Transverse colon (tissue), 4 donors: ENCODE measurements at regions not wholly inside any gene's neighbourhood (a gene's known extent, or its start where the extent isn't known, plus 50 kb on each side); places are given as distances from the start of the nearest gene placed in this dataset.

Experiments
- DNase-seq: peaks from one replicate; pipeline ENCODE4 v3.0.0-alpha.2; 2019
- H3K27ac ChIP-seq, 4 donors: fragments of 200-600 bp; sonication (generic); 2 replicates each; pipeline ENCODE4 v1.5.1; 2016 to 2018; ENCODE audit warnings: inconsistent platforms in 4 of 4
- H3K27me3 ChIP-seq: fragments of 200-600 bp; sonication (generic); 2 replicates; pipeline ENCODE4 v1.5.1; 2017; ENCODE audit warnings: inconsistent platforms
- H3K36me3 ChIP-seq, 4 donors: fragments of 200-600 bp; sonication (generic); 2 replicates each; pipeline ENCODE4 v1.5.1; 2017 to 2019; ENCODE audit warnings: inconsistent platforms in 4 of 4
- H3K4me1 ChIP-seq, 4 donors: fragments of 200-600 bp; sonication (generic); 2 replicates each; pipeline ENCODE4 v1.5.1; 2017 to 2020; ENCODE audit warnings: inconsistent platforms in 4 of 4
- H3K4me3 ChIP-seq, 4 donors: fragments of 200-600 bp; sonication (generic); 1 replicate in 1 of 4; 2 replicates in 3 of 4; pipeline versions ENCODE4 v1.5.1 to v1.6.1; 2017 to 2019; ENCODE audit warnings: inconsistent platforms in 4 of 4
- H3K9me3 ChIP-seq, 2 donors: fragments of 200-600 bp; sonication (generic); 2 replicates each; pipeline ENCODE4 v1.5.1; 2017 to 2019; ENCODE audit warnings: inconsistent platforms in 2 of 2
- CTCF ChIP-seq, 5 experiments: fragments of 200-600 bp in 3 of 5; fragments of 450-650 bp in 2 of 5; sonication (generic) in 3 of 5; IDR thresholded peaks; 1 replicate in 2 of 5; 2 replicates in 3 of 5; pipeline ENCODE4 v1.5.1; 2016 to 2017; ENCODE audit warnings: antibody characterized with exemption in 5 of 5, inconsistent platforms in 3 of 5, mild to moderate bottlenecking in 2 of 5, moderate library complexity in 1 of 5
- EP300 ChIP-seq: sonication (generic); formaldehyde crosslinking; IDR thresholded peaks from one replicate; pipeline ENCODE4 v1.6.1; 2017; ENCODE audit warnings: antibody characterized with exemption, low read depth
- POLR2A ChIP-seq: fragments of 450-650 bp; IDR thresholded peaks from one replicate; pipeline ENCODE4 v1.6.1; 2016; ENCODE audit warnings: antibody characterized with exemption, mild to moderate bottlenecking, moderate library complexity
- POLR2AphosphoS5 ChIP-seq, 3 donors: sonication (generic); formaldehyde crosslinking; IDR thresholded peaks; one replicate each; pipeline ENCODE4 v1.6.1; 2016; ENCODE audit warnings: antibody characterized with exemption in 3 of 3
- WGBS, 2 donors: methylation state at CpG; one replicate each; pipeline ENCODE4 v1.1.5; 2018; ENCODE audit warnings: low coverage in 1 of 2; 5-methylcytosine and 5-hydroxymethylcytosine counted together
- in situ Hi-C, 4 donors: fragments of 200-750 bp; cut with MboI; loops; one replicate each; pipeline versions ENCODE4 v1.15.0 to v1.15.1; 2017; ENCODE audit warnings: low sequenced_read_pairs in 3 of 4, low pct_ligation_motif_present in 1 of 4, low pct_unique_long_range_greater_than_20kb in 1 of 4
- intact Hi-C: fragments of 100-400 bp; cut with DNase I; formaldehyde crosslinking; loops from one replicate; pipeline ENCODE4 v1.15.1; 2023; ENCODE audit warnings: low total_unique reads

- in situ Hi-C loops (no loop called here), intact Hi-C loops (no loop called here)
- Histone ChIP-seq H3K27me3 (peaks cover 90% of the 10 kb centered on the region), H3K9me3 (no peaks in the 10 kb centered on the region), H3K27ac (no peak overlapping the region), H3K36me3 (no peaks in the 10 kb centered on the region), H3K4me3 (no peak overlapping the region), H3K4me1 (peaks cover 0 to 14% (median 4%) of the 10 kb centered on the region in 4 donors)
- no peak for TF ChIP-seq EP300
- no peak for DNase-seq
- WGBS, 2 donors = 28 to 42% methylated on average over 8 of the region's 8 CpGs
These were observed 90.7 kb downstream of the NR2F2 start for GRCh38 chr15:96421178-96421601.

DNA sequence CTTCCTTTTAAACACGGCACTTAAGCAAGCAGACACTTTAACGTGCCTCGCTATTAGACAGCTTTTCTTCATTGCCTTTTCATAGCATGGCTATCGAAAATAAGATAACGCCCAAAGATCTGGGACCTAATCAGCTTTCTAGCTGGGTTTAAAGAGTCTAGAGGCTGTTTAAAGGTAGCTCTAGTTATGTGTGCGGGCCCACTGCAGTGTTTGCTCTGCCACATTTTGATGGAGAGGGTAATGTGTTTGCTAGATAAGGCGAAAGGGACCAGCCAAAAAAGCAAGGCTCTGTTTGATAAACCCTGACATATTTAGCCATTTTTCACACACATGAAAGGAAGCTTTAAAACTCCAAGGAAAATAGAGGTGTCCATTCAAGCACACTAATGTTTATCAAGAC, 91.6 kb downstream of the NR2F2 start:
- TF ChIP-seq CTCF (IDR thresholded peaks at IDR 0.05) = no peak
- TF ChIP-seq EP300 = no peak
- TF ChIP-seq POLR2AphosphoS5 (IDR thresholded peaks at IDR 0.05) = no peak
- no peak for TF ChIP-seq POLR2A
- intact Hi-C loops = loop anchor here (2.0 kb wide), 1 partner anchor 47 kb away; no protein-coding TSS in a partner anchor
- Histone ChIP-seq H3K27me3 (peaks cover 80% of the 10 kb centered on the region), H3K9me3 (no peaks in the 10 kb centered on the region), H3K27ac (no peak overlapping the region), H3K4me1 (peaks cover 0 to 5% (median 0%) of the 10 kb centered on the region in 4 donors), H3K4me3 (no peak overlapping the region), H3K36me3 (no peaks in the 10 kb centered on the region)
- no peak for DNase-seq
- WGBS, 2 donors = 48 to 53% methylated on average over 7 of the region's 7 CpGs
- in situ Hi-C loops = no loop called here

DNA sequence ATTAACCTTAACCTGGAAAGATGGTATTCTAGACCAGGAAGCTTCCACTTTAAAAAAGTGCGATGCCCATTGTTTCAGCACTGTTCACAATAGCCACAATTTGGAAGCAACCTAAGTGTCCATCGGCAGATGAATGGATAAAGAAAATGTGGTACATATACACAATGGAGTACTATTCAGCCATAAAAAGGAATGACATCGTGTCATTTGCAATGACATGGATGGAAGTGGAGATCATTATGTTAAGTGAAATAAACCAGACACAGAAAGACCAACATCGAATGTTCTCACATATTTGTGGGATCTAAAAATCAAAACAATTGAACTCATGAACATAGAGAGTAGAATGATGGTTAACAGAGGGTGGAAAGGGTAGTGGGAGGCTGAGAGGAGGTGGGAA, 94.2 kb downstream of the NR2F2 start:
- no peak for DNase-seq
- Histone ChIP-seq H3K36me3 (no peaks in the 10 kb centered on the region), H3K27me3 (peaks cover 56% of the 10 kb centered on the region), H3K9me3 (no peaks in the 10 kb centered on the region), H3K27ac (no peak overlapping the region), H3K4me1 (no peaks in the 10 kb centered on the region), H3K4me3 (no peak overlapping the region)
- intact Hi-C loops (no loop called here), in situ Hi-C loops (no loop called here)
- TF ChIP-seq POLR2AphosphoS5 (IDR thresholded peaks at IDR 0.05) (no peak), EP300 (no peak), POLR2A (no peak), CTCF (IDR thresholded peaks at IDR 0.05) (no peak)
- WGBS, 2 donors = 81 to 82% methylated on average over 4 of the region's 4 CpGs

GRCh38 chr15:96428742-96429141, 98.2 kb downstream of the NR2F2 start:
- no peak for DNase-seq
- H3K4me1 ChIP-seq = no peaks in the 10 kb centered on the region
- in situ Hi-C loops = no loop called here
- no peak overlapping the region for H3K4me3 ChIP-seq
- H3K9me3 ChIP-seq = no peaks in the 10 kb centered on the region
- H3K27me3 ChIP-seq = peaks cover 23% of the 10 kb centered on the region
- no peak overlapping the region for H3K27ac ChIP-seq
- no peaks in the 10 kb centered on the region for H3K36me3 ChIP-seq
- no peak for TF ChIP-seq EP300
- no peak for TF ChIP-seq POLR2AphosphoS5 (IDR thresholded peaks at IDR 0.05)
- no peak for TF ChIP-seq POLR2A
- no peak for TF ChIP-seq CTCF (IDR thresholded peaks at IDR 0.05)
- intact Hi-C loops = no loop called here

DNA sequence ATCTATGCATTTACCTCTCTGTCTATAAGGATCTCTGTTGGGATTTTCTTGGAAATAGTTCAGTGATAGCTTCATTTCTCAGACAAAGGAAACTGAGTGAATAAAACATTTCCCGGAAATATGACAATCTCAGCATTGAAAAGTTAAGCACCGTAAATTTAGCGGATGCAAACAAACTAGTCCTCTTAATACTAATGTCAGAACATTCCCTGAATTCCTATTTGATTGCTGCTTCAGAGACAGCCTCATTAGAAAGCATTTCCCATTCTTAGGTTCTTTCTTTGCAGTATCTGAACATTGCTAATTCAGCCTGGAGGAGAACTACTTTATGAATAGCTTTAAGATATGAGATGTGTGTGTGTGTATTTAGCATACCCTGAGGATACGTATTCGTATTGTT, 101.3 kb downstream of the NR2F2 start:
- Histone ChIP-seq H3K9me3 (no peaks in the 10 kb centered on the region), H3K27me3 (peaks cover 9% of the 10 kb centered on the region), H3K4me1 (no peaks in the 10 kb centered on the region), H3K4me3 (no peak overlapping the region), H3K36me3 (no peaks in the 10 kb centered on the region), H3K27ac (no peak overlapping the region)
- TF ChIP-seq POLR2AphosphoS5 (IDR thresholded peaks at IDR 0.05) = no peak
- intact Hi-C loops = loop anchor here (5.0 kb wide), 1 partner anchor 96 kb away; no protein-coding TSS in a partner anchor
- WGBS, 2 donors = 88 to 90% methylated on average over 5 of the region's 5 CpGs
- DNase-seq = no peak
- in situ Hi-C loops = no loop called here
